Heart left ventricle (tissue), 16 donors: ENCODE measurements at regions not wholly inside any gene's neighbourhood (a gene's known extent, or its start where the extent isn't known, plus 50 kb on each side); places are given as distances from the start of the nearest gene placed in this dataset.

Experiments used
- ATAC-seq, 4 donors: fragments of 200-7000 bp; cut with Tn5 transposase; one replicate each; pipeline ENCODE4 v1.9.1; 2020 to 2022; ENCODE audit warnings: moderate library complexity in 4 of 4, mild to moderate bottlenecking in 3 of 4, moderate number of reproducible peaks in 1 of 4
- DNase-seq, 5 donors: peaks; one replicate each; pipeline ENCODE4 v3.0.0-alpha.2; 2020
- H3K27ac ChIP-seq, 12 donors: fragments of 200-600 bp; sonication (generic) in 4 of 12; one replicate each; pipeline versions ENCODE4 v1.5.0 to v1.8.0; 2016 to 2022; ENCODE audit warnings: mild to moderate bottlenecking in 2 of 12
- H3K27me3 ChIP-seq, 9 donors: fragments of 200-600 bp; sonication (generic) in 2 of 9; one replicate each; pipeline versions ENCODE4 v1.5.1 to v1.8.0; 2016 to 2022; ENCODE audit warnings: mild to moderate bottlenecking in 3 of 9
- H3K36me3 ChIP-seq, 9 donors: fragments of 200-600 bp; sonication (generic) in 2 of 9; one replicate each; pipeline versions ENCODE4 v1.5.0 to v1.8.0; 2018 to 2022; ENCODE audit warnings: mild to moderate bottlenecking in 2 of 9
- H3K4me1 ChIP-seq, 12 donors: fragments of 200-600 bp; sonication (generic) in 4 of 12; one replicate each; pipeline versions ENCODE4 v1.5.0 to v1.8.0; 2016 to 2022; ENCODE audit warnings: mild to moderate bottlenecking in 3 of 12
- H3K4me3 ChIP-seq, 12 donors: fragments of 200-600 bp; sonication (generic) in 4 of 12; one replicate each; pipeline versions ENCODE4 v1.5.0 to v1.8.0; 2017 to 2022; ENCODE audit warnings: mild to moderate bottlenecking in 9 of 12, moderate library complexity in 4 of 12
- H3K9me3 ChIP-seq, 12 donors: fragments of 200-600 bp; sonication (generic) in 4 of 12; one replicate each; pipeline versions ENCODE4 v1.5.0 to v1.8.0; 2016 to 2022; ENCODE audit warnings: mild to moderate bottlenecking in 1 of 12
- POLR2A ChIP-seq, 2 donors: fragments of 450-650 bp; IDR thresholded peaks; one replicate each; pipeline ENCODE4 v1.6.1; 2017; ENCODE audit warnings: antibody characterized with exemption in 2 of 2, mild to moderate bottlenecking in 2 of 2, moderate library complexity in 2 of 2
- WGBS, 4 donors: extraction: QIAGEN DNeasy Blood & Tissue Kit in 2 of 4; methylation state at CpG; one replicate each; pipeline versions ENCODE4 v1.1.5 to v1.1.7; 2013 to 2018; 5-methylcytosine and 5-hydroxymethylcytosine counted together
- intact Hi-C, 10 donors: fragments of 100-400 bp; cut with DNase I; formaldehyde crosslinking; loops; one replicate each; pipeline versions ENCODE4 v1.11.1 to v1.14.2; 2022
- TF ChIP-seq, protein P1 (sequence below), 12 donors: fragments of 200-600 bp; sonication (generic) in 4 of 12; IDR thresholded peaks; one replicate each; pipeline versions ENCODE4 v1.5.0 to v1.8.0; 2018 to 2022; ENCODE audit warnings: antibody characterized with exemption in 12 of 12, mild to moderate bottlenecking in 5 of 12
- donor health status: ischemic (EF 13 %, LVEDD 7.1; RV severe dilation, severe dysfunction).
- donor health status: healthy with polysubstance abuse.
- donor health status: DM: no; HTN: yes; CAD: no.
- donor health status: DM: no; HTN: no; CAD: no.
- donor health status: ischemic (EF 25% LVEDD 6.9; RV normal size, moderate dysfunction).
- donor health status: ischemic (EF 25% LVEDD 5.7; RV mildly dilated, moderate dysfunction).
- donor health status: healthy.
- donor health status: DM: yes; HTN: yes; CAD: no.
- donor health status: ischemic (EF 35%, LVEDD 5.7; RV mildly dilated, moderate dysfunction).
- donor health status: nonischemic (EF 11% LVEDD 7.7; RV severe dilation, severe dysfunction).
- donor health status: DM: yes; HTN: yes; CAD: no.
- donor health status: PGD.
- donor health status: ischemic (EF 29% LVEDD 5.4; RV normal size, mild dysfunction).
- donor health status: nonischemic (EF 23%, LVEDD 6.1; RV moderate dilation, normal function).

DNA sequence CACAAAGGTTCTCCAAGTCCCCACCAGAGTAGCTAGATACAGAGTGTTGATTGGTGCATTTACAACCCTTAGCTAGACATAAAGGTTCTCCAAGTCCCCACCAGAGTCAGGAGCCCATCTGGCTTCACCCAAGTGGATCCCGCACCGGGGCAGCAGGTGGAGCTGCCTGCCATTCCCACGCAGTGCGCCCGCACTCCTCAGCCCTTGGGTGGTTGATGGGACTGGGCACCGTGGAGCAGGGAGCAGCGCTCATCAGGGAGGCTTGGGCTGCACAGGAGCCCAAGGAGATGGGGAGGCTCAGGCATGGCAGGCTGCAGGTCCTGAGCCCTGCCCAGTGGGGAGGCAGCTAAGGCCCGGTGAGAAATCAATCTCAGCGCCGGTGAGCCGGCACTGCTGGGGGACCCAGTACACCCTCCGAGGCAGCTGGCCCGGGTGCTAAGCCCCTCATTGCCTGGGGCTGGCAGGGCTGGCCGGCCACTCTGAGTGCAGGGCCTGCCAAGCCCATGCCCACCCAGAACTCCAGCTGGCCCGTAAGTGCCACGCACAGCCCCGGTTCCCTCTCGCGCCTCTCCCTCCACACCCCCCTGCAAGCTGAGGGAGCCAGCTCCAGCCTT is 404.1 kb downstream of the METTL15 start:
- Histone ChIP-seq H3K4me3 (no peak overlapping the region), H3K27ac (no peak overlapping the region), H3K27me3 (no peaks in the 10 kb centered on the region), H3K36me3 (no peaks in the 10 kb centered on the region), H3K4me1 (no peaks in the 10 kb centered on the region), H3K9me3 (peaks cover 0 to 4% (median 0%) of the 10 kb centered on the region in 12 donors)
- peak in 1 of 5 donors; percentile 27 for DNase-seq
- no peak for ATAC-seq
- 92 to 96% (median 95%) methylated on average over 11 to 19 of the region's 19 CpGs for WGBS, 4 donors
- intact Hi-C loops = no loop called here
- TF ChIP-seq, protein P1, sequence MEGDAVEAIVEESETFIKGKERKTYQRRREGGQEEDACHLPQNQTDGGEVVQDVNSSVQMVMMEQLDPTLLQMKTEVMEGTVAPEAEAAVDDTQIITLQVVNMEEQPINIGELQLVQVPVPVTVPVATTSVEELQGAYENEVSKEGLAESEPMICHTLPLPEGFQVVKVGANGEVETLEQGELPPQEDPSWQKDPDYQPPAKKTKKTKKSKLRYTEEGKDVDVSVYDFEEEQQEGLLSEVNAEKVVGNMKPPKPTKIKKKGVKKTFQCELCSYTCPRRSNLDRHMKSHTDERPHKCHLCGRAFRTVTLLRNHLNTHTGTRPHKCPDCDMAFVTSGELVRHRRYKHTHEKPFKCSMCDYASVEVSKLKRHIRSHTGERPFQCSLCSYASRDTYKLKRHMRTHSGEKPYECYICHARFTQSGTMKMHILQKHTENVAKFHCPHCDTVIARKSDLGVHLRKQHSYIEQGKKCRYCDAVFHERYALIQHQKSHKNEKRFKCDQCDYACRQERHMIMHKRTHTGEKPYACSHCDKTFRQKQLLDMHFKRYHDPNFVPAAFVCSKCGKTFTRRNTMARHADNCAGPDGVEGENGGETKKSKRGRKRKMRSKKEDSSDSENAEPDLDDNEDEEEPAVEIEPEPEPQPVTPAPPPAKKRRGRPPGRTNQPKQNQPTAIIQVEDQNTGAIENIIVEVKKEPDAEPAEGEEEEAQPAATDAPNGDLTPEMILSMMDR (IDR thresholded peaks at IDR 0.05) = no peak
- no peak for TF ChIP-seq POLR2A (IDR thresholded peaks at IDR 0.05)

GRCh38 chr11:28505232-28505631 is 397.0 kb downstream of the METTL15 start:
- TF ChIP-seq POLR2A (IDR thresholded peaks at IDR 0.05) = no peak
- TF ChIP-seq, protein P1 (IDR thresholded peaks at IDR 0.05) = no peak
- Histone ChIP-seq H3K4me3 (no peak overlapping the region), H3K9me3 (peaks cover 0 to 4% (median 0%) of the 10 kb centered on the region in 12 donors), H3K27ac (no peak overlapping the region), H3K27me3 (no peaks in the 10 kb centered on the region), H3K36me3 (no peaks in the 10 kb centered on the region), H3K4me1 (no peaks in the 10 kb centered on the region)
- intact Hi-C loops = no loop called here
- no peak for DNase-seq
- 64 to 84% (median 79%) methylated on average over 3 of the region's 3 CpGs for WGBS, 4 donors
- ATAC-seq = no peak

DNA sequence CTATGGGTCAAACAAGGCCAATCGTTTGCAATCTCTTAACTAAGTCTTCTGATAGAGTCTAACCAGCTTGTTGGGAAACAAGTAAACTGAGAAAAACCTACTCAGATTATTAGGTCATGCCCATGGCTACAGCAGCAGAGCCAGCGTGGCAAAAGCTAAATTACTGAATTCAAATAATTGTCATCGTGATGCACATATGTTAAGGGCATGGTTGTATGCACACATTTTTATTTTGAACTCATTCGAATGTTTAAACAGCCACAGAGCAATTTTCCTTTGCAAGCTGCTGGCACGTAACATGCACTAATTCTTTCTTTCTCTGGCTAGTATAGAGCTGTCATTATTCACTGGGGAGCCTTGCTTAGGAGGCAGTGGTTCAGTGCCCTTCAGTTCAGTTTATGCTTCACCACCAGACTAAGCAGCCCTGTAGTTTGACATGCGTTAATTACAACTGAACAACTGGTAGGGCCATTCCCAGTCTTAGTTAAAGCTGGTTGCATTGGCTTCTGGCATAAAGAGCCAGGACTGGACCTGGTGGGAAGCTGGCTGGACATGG is 396.4 kb downstream of the METTL15 start:
- Histone ChIP-seq H3K27ac (no peak overlapping the region), H3K27me3 (no peaks in the 10 kb centered on the region), H3K9me3 (peaks cover 0 to 4% (median 0%) of the 10 kb centered on the region in 12 donors), H3K4me3 (no peak overlapping the region), H3K36me3 (no peaks in the 10 kb centered on the region), H3K4me1 (no peaks in the 10 kb centered on the region)
- TF ChIP-seq POLR2A (IDR thresholded peaks at IDR 0.05) = no peak
- TF ChIP-seq, protein P1 (IDR thresholded peaks at IDR 0.05) = no peak
- DNase-seq = no peak
- intact Hi-C loops = no loop called here
- ATAC-seq = no peak
- WGBS, 4 donors = 81 to 88% (median 83%) methylated on average over 6 of the region's 6 CpGs

DNA sequence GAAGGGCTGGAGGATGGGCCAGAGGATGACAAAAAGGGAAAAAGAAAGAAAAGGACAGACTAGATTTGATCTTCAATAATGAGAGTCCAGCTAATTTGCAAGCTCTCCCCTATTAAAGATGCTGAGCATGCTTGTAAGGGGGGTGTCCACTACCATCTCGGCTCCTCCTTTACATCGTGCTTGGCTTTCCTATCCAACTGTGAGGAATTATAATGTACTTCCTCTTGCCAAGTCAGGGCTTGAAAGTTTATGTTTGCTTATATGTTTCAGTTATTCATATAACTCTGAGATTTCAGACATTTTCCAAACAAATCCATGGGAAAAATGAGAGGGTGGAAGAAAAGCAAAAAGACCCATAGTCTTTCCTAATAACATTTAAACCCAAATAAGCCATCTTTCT is 387.1 kb downstream of the METTL15 start:
- TF ChIP-seq, protein P1 (IDR thresholded peaks at IDR 0.05) = no peak
- TF ChIP-seq POLR2A (IDR thresholded peaks at IDR 0.05) = no peak
- 83 to 92% (median 90%) methylated on average over 2 of the region's 2 CpGs for whole genome bisulfite sequencing, 4 donors
- no peaks in the 10 kb centered on the region for H3K9me3 ChIP-seq
- intact Hi-C loops = no loop called here
- ATAC-seq (no peak), DNase-seq (no peak)
- no peak overlapping the region for H3K27ac ChIP-seq
- no peaks in the 10 kb centered on the region for H3K27me3 ChIP-seq
- H3K4me1 ChIP-seq = no peaks in the 10 kb centered on the region
- no peak overlapping the region for H3K4me3 ChIP-seq
- H3K36me3 ChIP-seq = no peaks in the 10 kb centered on the region
